GM12891 (cell line): ENCODE measurements at regions not wholly inside any gene's neighbourhood (a gene's known extent, or its start where the extent isn't known, plus 50 kb on each side); places are given as distances from the start of the nearest gene placed in this dataset.

Experiments
- PAX5 ChIP-seq: IDR thresholded peaks from 2 replicates; pipeline ENCODE4 v1.6.1; 2011; ENCODE audit warnings: low read length, moderate library complexity, mild to moderate bottlenecking; ENCODE audit not compliant: insufficient read depth, severe bottlenecking
- POLR2A ChIP-seq: IDR thresholded peaks from 2 replicates; pipeline ENCODE4 v1.6.1; 2011; ENCODE audit warnings: low read depth, low read length, control low read depth
- POLR2AphosphoS5 ChIP-seq: IDR thresholded peaks from 2 replicates; pipeline ENCODE4 v1.6.1; 2011; ENCODE audit warnings: low read depth, low read length, control low read depth
- POU2F2 ChIP-seq: IDR thresholded peaks from 2 replicates; pipeline ENCODE4 v1.6.1; 2011; ENCODE audit warnings: low read depth, mild to moderate bottlenecking, control low read depth, low read length, moderate library complexity
- SPI1 ChIP-seq: IDR thresholded peaks from 2 replicates; pipeline ENCODE4 v1.6.1; 2011; ENCODE audit warnings: low read depth, low read length, control low read depth
- TAF1 ChIP-seq: IDR thresholded peaks from 2 replicates; pipeline ENCODE4 v1.6.1; 2011; ENCODE audit warnings: low read depth, low read length, control low read depth

DNA sequence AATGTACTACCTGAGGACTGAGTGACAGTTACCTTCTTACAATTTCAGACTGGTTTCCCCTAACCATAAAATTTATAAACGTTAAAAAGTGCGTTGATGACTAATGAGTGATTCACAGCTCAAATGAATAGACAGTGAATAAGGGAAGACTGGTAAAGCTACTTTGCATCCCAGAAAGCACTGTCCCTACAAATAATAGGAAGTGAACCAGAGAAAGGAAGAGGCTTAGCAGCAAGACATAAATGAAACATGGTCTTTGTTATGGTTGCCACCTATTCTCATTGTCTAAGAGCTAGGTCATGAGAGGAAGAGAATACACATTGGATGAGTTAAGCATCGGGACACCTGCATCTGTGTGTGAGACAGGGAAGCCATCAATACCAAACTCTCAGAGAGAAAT lies 849.2 kb downstream of the TAF11L14 start:
- TF ChIP-seq POLR2A: no peak
- no peak for TF ChIP-seq TAF1
- TF ChIP-seq POLR2AphosphoS5: no peak
- TF ChIP-seq POU2F2: no peak
- TF ChIP-seq SPI1: no peak
- TF ChIP-seq PAX5: no peak
